ENCODE measurements at regions not wholly inside any gene's neighbourhood (a gene's known extent, or its start where the extent isn't known, plus 50 kb on each side); places are given as distances from the start of the nearest gene placed in this dataset.

GRCh38 chr10:130240409-130240808, 104.2 kb downstream of the GLRX3 start:
- no peak overlapping the region for H3K27ac ChIP-seq
- intact Hi-C loops (cut with DNase I), result no loop called here
- ATAC-seq, result no peak
- no peaks in the 10 kb centered on the region for H3K36me3 ChIP-seq
- H3K27me3 ChIP-seq, result no peaks in the 10 kb centered on the region
- no peak for TF ChIP-seq CTCF (IDR thresholded peaks at IDR 0.05)
- peaks cover 0 to 48% (median 11%) of the 10 kb centered on the region in 11 donors for H3K9me3 ChIP-seq
- H3K4me3 ChIP-seq, result no peak overlapping the region
- DNase-seq, result no peak
- H3K4me1 ChIP-seq, result no peaks in the 10 kb centered on the region
- WGBS, 2 donors, result 83 to 89% methylated on average over 2 of the region's 2 CpGs

DNA sequence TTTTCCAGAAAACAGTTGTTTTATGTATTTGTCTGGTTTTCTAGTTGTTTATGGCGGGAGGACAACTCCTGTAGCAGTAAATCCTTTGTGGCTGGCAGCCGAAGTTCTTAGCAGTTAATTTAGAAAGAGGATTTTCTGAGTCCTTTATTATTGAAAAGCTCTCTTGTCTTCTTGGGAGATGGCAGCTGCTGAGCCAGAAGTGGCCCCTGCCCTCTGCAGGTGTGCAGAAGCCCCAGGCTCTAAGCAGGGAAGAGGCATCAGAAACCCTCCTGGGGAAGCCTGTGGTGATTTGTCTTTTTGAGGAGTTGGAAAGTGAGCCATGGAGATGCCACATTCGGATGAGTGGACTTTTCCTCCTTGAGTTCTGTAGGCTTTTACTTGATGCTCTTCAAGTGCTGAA, 106.3 kb downstream of the GLRX3 start:
- 57 to 68% methylated on average over 3 of the region's 3 CpGs for WGBS, 2 donors
- no peak for TF ChIP-seq CTCF (IDR thresholded peaks at IDR 0.05)
- intact Hi-C loops (cut with DNase I), result no loop called here

DNA sequence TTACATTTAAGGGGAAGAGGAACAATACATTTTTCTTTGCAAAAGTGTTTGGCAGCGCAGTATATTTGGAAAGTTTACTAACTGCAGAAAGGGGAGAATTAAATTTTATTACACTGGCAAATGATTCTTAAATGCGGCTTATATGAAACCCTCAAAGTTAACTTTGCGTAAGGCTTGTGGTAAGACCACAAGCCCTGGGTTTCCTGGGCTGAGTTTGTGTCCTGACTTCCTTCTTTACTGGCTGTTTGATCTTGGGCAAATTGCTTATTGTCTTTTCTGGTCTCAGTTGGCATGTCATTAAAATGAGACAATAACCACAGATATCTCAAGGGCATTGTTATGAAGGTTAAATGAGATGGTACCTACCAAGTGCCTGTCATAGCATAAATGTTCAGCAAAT, 106.8 kb downstream of the GLRX3 start:
- ATAC-seq, result no peak
- WGBS, 2 donors, result 93 to 95% methylated on average over 3 of the region's 3 CpGs
- intact Hi-C loops (cut with DNase I), result no loop called here

More for the DNA sequence above, 106.3 kb downstream of the GLRX3 start:
- Histone ChIP-seq H3K27me3 (no peaks in the 10 kb centered on the region), H3K36me3 (no peaks in the 10 kb centered on the region), H3K27ac (no peak overlapping the region), H3K4me3 (no peak overlapping the region), H3K9me3 (peaks cover 0 to 43% (median 11%) of the 10 kb centered on the region in 11 donors), H3K4me1 (no peaks in the 10 kb centered on the region)
- DNase-seq, result no peak
- ATAC-seq, result no peak

DNA sequence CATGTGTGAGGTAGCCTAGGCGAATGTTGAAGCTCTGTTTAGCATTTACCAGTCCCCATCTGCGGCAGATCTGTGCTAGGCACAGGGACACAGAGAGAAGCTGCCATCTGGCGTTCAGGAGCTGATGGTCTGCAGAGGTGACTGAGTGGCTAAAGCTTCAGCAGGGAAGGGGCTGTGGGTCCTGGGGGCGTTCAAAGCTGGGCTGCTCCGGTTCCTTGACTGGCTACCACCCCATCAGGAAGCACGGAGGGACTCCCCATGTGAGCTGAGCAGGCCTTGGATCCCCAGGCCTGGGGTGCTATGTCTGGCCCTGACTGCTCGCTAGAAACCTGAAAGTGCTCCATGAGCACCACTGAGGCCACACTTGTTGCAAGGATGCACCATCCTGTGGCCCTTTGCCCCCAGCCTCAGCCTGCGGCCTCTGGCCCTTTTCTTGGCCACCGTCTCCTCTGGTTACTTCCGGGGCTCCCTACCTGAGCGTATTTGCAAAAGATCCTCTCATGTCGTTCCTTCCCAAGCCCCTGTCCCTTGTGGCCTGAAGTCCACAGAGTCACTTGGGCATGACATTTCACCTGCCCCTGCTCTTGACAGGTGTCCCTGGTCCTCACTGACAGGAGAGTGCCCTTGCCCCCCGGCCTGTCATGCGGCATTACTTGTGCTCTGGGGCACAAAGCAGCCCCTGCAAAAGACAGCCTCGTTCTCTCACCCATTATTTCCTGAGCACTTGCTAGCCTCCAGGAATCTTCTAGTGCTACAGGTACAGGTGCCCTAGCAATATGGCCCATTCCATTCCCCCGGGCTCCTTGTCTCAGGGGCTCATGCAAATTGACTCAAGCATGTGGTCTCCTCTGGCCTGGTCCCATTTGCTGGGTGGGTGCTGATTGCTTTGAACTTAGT, 108.1 kb downstream of the GLRX3 start:
- ATAC-seq, result no peak
- peaks cover 0 to 26% (median 11%) of the 10 kb centered on the region in 11 donors for H3K9me3 ChIP-seq
- H3K4me1 ChIP-seq, result no peaks in the 10 kb centered on the region
- intact Hi-C loops (cut with DNase I), result no loop called here
- WGBS, 2 donors, result 87 to 89% methylated on average over 16 of the region's 16 CpGs
- H3K27me3 ChIP-seq, result no peaks in the 10 kb centered on the region
- H3K27ac ChIP-seq, result no peak overlapping the region
- no peak for TF ChIP-seq CTCF (IDR thresholded peaks at IDR 0.05)
- no peak for DNase-seq
- no peaks in the 10 kb centered on the region for H3K36me3 ChIP-seq
- H3K4me3 ChIP-seq, result no peak overlapping the region

More for the DNA sequence above, 106.8 kb downstream of the GLRX3 start:
- H3K9me3 ChIP-seq, result peaks cover 0 to 38% (median 11%) of the 10 kb centered on the region in 11 donors
- H3K27me3 ChIP-seq, result no peaks in the 10 kb centered on the region
- no peaks in the 10 kb centered on the region for H3K36me3 ChIP-seq
- TF ChIP-seq CTCF (IDR thresholded peaks at IDR 0.05), result no peak
- H3K4me3 ChIP-seq, result no peak overlapping the region
- H3K4me1 ChIP-seq, result no peaks in the 10 kb centered on the region
- no peak overlapping the region for H3K27ac ChIP-seq
- DNase-seq, result no peak
